G401.6 (cell line): ENCODE measurements at regions not wholly inside any gene's neighbourhood (a gene's known extent, or its start where the extent isn't known, plus 50 kb on each side); places are given as distances from the start of the nearest gene placed in this dataset.

Experiments
- FAIRE-seq: peaks from 2 replicates; lab custom pipeline; 2012; peaks lifted over from hg19 to GRCh38; lab: Jason Lieb, UNC

DNA sequence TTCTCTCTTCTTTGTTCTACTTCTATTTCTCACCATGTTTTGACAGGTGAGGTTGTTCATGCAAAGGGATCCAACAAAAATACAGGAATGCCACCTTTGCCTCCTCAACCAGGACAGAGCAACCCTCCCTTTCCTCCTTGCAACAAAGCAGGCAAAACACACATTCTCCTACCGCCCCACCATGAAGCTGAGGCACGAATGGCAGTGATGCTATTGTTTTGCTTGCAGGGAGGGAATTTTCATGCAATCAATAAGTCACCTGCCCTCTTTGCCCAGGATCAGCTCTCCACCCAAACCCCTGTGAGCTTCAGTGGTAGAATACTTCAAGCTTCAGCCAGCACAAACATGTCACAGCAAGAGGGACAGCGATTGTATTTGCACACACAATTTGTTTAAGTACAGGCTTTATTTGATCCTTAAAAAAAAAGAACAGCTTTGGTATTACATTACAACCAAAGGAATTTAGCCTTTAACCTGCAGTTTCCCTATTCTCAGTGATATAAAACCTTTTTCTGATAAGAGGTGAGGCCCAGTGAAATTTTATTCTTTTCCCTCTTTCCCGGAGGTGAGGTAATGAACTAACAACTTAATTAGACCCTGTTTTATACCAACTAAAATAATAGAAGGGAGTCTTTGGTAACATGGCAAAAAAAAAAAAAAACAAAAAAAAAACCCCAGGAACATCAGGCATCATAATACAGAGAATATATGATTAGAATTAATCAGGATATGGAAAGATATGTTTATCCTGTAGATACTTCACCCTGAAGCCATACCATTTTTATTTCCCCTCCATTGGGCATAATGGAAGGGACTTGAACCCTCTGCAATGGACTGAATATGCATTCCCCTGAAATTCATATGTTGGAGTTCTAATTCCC is 87.0 kb upstream of the EEA1 start:
- FAIRE-seq: no peak

DNA sequence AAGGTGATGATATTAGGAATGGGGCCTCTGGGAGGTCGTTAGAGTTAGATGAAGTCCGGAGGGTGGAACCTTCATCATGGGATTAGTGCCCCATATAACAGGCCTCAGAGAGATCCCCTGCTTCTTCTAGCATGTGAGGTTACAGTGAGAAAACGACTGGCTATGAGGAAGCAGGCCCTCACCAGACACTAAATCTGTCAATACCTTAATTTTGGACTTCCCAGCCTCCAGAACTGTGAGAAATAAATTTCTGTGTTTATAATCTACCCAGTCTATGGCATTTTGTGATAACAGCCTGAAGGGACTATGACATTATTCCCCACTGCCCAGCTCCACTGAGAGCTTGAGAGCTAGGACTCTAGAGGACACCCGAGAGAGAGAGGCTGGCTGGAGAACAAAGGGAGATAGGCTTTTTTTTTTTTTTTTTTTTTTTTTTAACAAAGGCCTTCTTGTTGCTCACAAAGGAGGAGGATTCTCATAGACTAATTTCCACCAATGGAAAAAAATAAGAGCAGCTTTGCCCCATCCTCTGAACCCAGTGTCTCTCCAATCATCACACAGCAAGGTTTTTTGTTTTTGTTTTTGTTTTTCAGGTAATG is 87.8 kb upstream of the EEA1 start:
- FAIRE-seq: no peak

DNA sequence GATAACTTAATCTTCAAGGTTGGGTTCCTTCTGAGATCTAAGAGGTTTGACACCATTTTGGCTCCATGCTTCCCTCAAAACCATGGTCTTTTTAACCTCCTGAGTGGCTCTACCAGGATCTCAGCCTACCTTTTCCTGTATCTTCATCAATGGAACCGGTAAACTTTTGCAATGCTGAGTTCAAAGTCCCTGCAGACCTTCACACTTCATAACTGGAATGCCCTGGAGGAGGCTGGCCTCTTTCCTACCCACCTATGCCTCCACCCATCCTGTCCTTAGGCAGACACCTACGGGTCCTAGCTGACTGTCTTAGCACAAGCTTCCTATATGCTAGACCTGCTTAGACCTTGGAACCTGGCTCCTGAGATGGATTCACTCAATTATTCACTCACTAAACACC is 89.5 kb upstream of the EEA1 start:
- FAIRE-seq: no peak

DNA sequence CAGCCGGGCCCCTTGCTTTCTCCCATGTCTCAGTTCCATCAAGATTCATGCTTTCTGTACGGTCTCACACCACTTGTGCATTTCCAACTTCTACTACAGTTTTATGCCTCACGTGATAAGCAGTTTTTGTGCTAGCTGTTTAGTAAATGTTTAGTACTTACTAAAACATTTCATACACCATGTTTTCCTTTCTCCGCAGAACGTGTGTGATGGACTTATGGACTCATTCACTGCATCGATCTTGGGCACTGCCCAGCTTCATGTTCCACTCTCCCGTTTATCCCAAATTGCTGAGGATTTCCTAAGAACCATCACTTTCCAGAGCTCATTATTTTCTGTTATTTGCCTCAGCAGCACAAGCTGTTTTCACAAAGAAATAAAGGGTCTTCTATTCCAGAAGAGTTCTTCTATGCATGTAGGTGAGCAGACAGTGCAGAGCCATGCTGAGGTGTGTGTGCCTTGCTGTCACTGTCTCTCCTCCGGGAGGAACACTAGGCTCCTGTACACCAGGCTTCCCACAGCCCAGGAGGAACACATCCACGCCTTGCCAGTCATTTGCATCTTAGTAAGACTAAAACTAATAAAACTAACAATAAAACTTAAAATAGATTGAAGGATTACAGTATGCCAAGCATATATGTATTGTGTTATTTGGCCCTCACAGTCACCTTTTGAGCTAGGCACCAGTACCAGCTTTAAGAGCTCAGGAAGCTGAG is 90.3 kb upstream of the EEA1 start:
- FAIRE-seq: no peak

DNA sequence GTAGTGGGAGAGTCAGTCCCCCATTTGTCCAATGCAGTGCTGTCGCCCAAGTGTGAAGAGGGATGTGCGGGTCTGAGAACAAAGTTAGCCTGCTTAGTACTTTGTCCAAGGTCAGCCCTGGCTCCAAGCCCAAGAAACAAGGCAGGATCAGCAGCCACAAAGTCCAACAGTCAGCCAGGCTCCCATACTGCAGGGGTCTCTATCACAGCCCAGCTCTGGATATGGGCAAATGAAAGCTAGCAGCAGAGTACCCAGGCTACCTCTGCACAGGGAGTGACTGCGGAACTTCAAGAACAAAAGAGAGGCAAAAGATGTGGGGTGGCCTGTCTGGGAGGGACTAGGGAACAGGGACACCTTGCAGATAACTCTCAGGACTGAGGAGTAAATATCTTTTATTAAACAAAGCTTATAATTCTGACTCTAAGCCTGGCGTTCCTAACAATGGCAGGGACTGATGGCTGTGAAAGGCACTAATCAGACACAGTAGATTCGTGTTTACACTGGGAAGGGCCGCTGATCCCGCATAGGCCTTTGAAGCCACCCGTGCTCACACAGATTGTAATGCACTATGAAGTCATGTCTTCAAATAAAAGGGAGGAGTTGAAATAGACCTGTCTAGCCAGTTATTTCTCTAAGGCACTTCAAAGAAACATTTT is 91.0 kb upstream of the EEA1 start:
- no peak for FAIRE-seq

DNA sequence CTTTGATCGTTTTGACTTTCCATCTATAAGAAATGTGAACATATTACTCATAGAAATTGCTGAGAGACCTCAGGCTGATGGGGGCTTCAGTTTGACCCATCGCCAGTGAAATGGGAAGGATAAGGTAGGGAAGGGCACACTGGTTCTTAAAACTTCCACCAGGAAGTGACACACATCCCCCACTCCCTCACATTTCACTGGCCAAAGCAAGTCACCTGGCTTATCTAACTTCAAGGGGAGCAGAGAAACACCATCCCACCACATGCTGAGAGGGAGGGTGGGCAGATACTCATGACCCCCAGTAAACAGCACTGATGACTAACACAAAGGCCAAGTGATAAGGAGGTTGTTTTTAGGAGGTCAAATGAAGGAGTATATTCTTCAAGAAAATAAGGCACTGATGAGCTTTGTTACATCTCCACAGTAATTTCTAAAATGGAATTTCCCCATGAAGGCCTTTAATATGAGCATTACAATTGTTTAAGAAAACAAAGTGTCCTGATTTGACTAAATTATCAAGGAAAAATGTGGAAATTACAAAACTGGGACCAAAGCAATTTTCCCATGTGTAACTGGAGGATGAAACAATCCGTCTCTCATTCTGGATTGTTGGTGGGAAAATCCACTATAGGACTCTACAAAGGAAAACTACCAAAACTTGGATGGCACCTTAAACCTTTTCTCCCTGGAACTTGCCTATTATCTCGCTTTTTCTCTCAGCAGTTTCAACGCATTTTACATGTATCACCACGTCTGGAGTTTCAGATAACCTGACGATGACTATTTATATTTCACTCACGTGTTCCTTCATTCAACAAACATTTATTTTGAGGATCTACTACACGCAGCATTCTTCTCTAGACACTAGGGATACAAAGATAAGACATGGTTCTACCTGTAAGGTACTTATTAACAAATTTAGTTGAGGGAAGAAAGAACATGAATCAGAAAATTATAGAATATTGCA is 91.8 kb upstream of the EEA1 start:
- no peak for FAIRE-seq

DNA sequence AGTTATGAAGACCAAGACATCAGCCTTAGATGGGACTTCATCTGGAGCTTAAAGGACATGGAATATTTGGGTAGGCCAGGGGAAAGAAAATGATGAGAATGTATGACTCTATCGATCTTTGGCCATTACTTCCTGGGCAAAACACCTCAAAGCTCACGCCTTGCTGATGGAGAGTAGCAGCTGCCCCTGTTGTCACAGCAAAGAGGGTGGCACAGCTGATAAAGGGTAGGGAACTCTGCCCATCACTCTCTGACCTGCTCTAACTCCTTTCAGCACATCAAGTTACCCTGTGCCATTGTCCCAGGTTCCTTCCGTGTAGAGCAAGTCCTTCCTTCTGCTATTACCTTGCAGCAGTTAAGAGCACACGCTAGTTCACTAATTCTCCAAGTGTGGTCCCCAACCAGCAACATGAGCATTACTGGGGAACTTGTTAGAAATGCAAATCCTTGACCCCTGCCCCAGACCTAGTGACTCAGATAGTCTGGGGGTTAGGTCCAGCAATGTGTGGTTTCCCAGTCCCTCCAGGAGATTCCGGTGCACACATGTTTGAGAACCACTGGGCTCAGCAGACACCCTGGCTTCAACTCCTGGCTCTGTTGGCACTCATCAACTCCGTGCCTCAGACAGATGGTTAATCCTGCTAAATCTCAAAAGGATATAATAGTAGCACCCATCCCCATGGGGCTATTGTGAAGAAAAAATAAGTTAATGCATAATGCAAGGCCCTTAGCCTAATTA is 93.7 kb upstream of the EEA1 start:
- no peak for FAIRE-seq

DNA sequence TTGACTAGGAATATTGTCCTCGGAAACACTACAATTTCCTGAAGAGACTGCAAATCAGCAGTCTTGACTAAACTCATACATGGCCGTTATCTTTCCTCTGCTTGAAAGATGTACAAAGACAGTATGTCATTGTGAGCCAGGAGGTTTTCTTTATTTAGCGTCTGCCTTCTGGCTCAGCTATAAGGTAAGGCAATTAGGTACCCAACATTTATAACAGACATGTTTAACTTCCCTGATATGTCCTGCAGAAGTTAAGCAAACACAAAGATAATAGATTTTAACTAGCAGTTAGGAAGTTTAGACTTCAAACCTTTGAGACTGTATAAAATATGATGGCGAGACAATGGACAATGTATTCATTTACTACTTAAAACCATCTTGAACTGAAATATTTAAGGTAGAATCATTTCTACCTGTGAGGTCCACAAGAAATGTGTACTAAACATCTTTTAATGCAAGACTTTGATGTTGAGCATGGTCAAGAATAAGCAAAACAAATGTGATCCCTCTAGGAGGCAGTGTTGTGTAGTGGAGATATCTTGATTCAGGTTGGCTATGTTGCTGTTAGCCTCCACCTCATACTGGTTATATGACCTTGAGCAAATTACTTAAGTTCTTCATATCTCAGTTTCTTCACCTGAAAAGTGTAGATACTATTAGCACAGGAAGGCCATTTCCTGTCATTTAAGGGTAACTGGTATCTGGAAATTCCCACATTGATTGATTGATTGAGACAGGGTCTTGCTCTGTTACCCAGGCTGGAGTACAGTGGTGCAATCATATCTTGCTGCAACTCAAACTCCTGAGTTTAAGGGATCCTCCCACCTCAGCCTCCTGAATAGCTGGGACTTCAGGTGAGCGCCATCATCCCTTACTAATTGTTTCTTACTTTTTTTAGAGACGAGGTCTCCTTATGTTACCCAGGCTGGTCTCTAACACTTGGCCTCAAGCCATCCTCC is 96.3 kb upstream of the EEA1 start:
- no peak for FAIRE-seq

DNA sequence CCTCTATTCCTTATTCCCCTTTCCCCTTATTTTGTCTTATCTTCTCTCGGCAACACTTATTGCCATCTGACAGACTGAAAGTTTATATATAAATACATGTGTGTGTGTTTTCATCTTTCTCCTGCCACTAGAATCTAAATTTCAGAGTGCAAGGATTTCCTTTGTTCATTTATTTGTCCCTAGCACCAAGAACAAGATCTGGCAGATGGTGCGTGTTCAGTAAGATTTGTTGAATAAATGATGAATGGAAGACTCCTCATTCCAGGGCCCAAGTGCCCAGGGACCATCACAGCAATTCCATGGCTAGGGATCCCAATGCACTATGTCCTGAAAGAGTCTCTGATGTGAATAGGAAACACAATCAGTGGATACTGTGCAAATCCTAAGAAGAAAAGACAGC is 97.9 kb upstream of the EEA1 start:
- no peak for FAIRE-seq

DNA sequence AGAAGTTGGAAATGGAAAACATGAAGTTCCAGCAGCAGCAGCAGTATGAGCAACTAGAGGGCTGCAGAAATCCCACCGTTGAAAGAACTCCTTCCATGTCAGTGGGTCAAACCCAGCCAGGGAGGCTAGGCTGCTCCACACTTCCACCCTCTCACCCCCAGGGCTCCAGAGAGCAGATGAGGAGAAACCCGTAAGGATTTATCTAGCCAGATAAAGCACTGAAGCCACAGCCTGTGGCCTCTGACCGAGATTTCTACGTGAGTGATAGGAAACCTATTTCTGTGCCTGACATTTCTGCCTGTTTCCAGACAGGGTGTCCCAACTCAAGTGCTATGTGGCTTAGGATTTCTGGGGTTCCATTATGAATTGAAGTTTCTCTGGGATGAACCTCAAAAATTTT is 100.0 kb upstream of the EEA1 start:
- FAIRE-seq: no peak

DNA sequence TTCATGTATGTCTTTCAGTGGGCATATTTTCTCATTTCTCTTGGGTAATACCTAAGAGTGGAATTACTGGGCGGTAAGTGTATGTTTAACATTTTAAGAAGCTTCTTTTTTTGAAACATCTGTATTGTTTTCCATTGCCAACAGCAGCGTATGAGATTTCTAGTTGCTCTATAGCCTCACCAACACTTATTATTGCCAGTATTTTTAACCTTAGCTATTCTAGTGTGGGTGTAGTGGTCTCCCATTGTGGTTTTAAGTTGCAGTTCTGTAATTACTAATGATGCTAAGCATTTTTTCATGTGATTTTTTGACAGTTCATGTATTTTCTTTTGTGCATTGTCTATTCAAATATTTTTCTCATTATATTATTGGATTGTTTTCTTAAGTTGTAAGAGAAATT is 101.9 kb upstream of the EEA1 start:
- FAIRE-seq: no peak

DNA sequence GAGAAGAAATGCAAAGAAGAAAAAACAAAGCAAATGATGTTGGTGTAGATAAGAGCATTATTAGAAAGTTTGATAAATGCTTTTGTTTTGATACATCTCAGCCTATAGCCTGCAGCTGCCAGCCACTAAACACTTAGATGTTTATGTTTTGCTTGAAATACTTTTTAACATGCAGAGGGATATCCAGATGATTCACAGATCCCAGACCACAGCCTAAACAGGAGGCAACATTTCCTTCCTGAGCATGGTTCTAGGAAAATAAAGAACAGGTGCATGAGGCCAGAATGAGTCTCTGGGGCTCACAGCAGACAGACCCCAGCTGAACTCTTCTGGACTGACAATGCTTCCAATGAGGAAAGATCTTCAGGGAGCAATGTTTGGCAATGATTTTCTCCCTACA is 103.7 kb upstream of the EEA1 start:
- no peak for FAIRE-seq

DNA sequence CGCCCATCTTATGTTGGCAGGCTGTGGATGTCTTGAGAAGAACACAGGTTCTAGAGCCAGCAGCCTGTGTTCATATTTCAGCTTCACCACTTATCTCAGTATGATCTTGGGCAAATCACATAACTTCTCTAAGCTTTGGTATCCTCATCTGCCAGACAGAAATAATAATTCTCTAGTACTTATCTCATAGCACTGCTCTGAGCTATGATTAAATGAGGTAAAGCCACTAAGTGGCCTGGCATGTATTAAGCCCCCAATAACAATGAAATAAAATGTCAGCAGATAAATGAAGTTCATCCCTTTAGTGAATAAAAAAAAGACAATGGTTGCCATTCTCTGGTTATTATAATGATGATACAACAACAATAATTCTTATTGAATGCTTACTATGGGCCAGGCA is 104.9 kb upstream of the EEA1 start:
- no peak for FAIRE-seq

DNA sequence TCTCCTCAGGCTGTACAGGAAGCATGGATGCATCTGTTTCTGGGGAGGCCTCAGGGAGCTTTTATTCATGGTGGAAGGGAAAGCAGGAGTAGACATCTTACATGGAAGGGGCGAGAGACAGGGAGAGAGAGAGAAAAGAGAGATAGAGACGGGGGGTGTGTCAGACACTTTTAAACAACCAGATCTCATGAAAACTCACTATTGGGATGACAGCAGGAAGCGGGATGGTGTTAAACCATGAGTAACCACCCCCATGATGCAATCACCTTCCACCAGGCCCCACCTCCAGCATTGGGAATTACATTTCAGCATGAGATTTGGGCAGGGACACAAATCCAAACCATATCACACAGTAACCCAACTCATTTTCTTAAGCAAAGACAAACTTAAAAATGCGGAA is 110.0 kb upstream of the EEA1 start:
- FAIRE-seq: no peak

DNA sequence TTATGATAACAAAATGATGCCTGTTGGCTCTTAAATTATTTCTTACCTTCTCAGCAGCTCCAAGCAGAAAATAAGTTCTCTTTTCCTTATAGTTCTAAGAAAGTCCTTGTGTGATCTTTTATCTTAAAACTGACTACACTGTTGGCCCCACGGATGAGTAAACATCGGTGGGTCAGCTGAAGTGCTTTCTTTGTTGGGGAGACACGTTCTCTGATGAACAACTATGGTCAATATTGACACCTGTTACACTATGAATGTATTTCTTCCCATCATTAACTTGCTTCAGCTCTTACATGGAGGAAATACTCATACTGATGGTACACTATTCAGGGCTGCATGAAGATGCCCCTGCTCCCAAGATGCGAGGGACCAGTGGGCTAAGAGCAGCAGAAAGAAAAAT is 110.8 kb upstream of the EEA1 start:
- FAIRE-seq: no peak

DNA sequence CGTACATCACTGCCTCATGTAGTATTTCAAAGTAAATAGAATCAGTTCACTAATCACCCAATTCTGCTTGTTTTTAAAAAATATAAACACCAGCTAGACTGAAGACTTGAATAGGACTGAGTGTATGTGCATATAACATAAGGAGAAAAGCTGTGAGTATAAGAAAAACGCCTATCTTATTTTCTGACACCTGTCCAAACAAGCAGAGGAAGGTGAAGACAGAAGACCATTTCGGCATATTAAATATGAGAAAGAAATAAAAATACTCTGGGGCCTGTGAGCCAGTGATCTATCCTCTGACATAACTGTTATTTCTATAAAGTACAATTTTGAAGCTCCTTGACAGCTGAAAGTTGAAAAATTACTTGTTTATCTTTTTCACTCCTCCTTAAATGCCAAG is 111.3 kb upstream of the EEA1 start:
- no peak for FAIRE-seq

DNA sequence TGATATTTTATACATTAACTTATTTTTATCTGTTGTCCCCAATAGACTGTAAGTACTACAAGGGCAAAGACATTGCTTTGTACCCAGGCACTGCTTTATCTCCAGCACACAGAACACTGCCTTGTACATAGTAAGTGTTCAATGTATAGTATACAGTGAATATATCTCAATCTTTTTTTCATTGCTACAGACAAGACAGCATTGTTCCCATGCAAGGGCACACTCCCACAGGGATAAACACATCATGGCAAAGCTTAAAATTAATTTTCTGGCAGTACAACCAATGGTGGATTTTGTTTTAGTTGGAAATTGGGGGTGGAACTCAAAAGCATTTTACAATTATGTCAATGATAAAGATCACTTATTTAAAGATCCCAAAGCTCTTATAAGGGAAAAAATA is 112.3 kb upstream of the EEA1 start:
- FAIRE-seq: no peak

DNA sequence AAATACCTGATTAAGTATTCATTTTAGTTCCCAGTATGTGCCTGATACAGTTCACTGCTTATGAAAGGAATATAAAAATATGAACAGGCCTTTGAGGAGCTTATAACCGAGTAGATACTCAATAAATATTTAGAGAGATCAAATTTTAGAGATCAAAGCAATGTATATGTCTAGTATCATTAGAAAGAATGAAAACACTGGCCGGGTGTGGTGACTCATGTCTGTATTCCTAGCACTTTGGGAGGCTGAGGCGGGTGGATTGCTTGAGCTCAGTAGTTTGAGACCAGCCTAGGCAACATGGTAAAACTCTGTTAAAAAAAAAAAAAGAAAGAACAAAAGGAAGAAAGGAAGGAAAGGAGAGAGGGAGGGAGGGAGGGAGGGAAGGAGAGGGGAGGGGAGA is 113.2 kb upstream of the EEA1 start:
- FAIRE-seq: no peak

DNA sequence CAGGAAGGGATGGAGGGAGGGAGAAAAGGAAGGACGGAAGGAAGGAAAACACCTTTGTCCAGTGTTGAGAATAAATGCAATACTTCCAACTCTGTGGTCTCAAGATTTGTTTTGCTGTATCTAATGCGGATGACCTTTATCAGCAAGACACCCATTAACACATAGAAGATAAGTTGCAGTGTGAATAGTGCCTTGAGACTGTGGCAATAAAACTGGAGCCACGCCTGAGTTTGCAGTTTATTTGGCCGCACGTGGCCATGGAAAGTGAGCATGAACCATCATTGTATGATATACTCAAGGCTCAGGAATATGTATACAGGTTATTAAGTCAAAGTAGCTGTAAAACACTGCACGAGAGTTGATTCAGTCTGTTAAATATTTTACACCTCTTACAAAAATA is 113.6 kb upstream of the EEA1 start:
- no peak for FAIRE-seq
